GM21723 (cell line): ENCODE measurements at regions not wholly inside any gene's neighbourhood (a gene's known extent, or its start where the extent isn't known, plus 50 kb on each side); places are given as distances from the start of the nearest gene placed in this dataset.

Experiments used
- ATAC-seq: cut with Tn5 transposase; IDR thresholded peaks from one replicate; pipeline ENCODE4 v1.9.1; 2021; ENCODE audit warnings: mild to moderate bottlenecking, moderate library complexity; ENCODE audit not compliant: unreplicated experiment

DNA sequence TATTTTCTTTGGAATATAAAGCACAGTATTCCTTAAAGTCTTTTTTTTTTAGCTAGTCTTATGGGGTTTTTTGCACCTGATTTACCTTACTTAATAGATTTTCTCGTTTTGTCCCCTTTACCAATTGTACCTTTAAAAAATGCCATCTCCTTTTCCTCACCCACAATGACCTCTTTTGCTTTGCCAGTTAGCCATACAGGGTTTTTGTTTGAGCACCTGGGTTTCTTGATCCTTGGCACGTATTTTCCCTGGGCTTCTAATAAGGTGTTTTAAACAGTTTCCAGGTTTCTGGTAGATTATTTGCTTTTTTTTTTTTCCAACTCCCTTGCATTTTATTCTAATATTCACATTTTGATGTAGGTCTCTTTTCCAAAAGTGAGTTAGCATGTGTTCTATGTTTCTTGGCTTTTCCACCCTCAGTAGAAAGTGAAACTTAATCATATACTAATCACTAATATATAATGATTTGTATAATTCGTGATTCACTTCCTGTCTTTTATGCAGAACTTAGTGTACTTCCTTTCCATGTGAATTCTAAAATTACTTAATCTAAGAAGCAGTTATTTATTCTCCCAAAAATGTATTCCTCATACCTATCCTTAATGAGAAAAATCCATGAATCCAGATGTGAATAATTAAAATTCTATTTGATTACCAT, 673.9 kb upstream of the RGMB start:
- ATAC-seq = no peak

DNA sequence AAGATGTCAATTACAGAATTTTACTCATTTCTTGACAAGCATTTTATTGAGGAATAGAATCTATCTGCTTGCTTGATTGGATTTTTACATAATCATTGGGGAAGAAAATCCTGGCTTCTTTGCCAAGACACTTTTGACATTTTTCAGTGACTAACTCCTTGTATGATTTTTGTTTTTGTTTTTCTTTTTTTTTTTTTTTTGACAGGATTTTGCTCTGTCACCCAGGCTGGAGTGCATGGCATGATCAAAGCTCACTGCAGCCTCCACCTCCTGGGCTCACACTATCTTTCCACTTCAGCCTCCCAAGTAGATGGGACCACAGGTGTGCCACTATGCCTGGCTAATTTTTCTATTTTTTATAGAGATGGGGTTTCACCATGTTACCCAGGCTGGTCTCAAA, 672.3 kb upstream of the RGMB start:
- no peak for ATAC-seq

DNA sequence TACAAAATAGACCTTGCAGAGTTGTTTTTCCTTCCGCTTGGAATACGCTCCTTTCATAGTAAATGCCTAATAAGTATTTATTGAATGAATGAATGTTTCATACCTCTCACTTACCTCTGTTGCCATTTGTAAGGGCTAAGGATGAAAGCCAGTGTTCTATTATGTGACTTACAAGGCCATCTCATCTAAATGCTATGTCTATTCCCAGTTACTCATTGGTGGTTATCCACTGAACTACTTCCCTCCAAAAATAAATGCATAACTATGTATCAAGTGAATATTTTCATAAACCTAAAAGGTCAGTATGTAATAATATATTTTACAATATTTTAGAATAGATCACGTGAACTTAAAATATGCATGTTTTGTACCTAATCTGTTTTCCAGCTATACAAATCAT, 670.5 kb upstream of the RGMB start:
- no peak for ATAC-seq

DNA sequence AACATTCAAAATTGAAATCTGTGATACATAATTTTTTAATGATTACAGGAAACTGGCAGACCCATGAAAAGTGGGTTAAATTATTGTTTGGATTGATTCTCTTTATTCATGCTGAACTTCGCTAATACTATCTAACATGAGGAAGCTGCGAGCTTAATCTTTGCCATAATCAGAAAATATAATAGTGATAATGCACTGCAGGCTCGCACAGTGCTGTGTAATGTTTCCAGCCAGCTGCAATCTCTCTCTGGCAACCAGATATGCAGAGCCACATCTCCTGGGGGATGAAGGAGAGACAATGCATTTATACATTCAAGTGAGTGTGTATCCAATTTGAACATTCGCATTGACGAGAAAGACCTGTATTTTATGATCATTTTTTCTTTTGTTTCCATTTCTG, 669.7 kb upstream of the RGMB start:
- no peak for ATAC-seq

DNA sequence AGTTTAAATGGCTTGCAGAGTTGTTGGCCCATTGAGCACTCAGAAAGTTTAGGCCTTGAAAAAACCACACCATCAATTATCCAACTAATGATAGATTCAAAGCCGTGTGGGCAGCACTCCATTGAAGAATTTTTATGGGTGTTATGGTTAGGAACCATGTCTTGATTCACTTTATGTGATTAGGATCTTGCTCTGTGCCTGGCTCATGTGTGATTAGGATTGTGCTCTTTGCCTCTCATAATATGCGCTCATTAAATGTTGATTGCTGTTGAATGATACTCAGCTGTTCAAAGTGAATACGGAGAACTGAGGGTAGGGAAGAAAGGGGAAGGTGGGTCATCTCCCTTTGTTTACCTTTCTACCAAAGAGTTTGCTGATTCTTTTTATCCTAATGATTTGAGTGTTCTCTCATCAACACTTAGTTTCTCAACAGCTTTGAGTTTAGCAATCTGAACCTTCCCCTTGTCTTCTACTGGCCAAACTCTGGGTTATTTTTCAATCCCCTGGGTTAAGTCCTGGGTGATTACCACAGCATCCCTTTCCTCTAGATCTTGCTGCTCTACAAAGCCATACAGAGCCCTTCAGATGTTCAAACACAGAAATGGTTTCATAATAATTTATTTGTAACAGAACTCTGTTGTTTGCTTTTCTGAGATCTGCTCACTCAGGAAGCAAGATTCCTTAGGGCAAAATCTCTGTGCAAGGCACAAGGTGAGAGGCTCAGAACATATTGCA, 668.8 kb upstream of the RGMB start:
- no peak for ATAC-seq

DNA sequence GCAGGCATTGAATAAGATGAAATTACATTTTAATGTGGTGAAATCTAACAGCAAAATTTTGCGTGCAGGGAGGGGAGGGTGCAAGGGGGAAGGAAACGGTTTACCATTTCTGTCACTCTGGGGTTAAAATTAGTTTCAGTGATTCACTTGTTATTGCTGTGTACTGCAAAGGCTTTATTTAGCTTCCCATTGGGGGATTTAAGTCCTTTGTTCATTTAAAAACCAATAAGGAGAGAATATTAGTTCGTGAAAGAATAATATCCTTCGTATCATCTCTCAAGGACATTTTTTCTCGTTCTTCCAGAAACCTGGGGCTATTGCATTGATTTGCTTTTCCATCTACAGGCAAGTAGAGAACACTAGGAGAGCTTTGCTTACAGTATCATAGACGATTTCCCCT, 667.8 kb upstream of the RGMB start:
- no peak for ATAC-seq

DNA sequence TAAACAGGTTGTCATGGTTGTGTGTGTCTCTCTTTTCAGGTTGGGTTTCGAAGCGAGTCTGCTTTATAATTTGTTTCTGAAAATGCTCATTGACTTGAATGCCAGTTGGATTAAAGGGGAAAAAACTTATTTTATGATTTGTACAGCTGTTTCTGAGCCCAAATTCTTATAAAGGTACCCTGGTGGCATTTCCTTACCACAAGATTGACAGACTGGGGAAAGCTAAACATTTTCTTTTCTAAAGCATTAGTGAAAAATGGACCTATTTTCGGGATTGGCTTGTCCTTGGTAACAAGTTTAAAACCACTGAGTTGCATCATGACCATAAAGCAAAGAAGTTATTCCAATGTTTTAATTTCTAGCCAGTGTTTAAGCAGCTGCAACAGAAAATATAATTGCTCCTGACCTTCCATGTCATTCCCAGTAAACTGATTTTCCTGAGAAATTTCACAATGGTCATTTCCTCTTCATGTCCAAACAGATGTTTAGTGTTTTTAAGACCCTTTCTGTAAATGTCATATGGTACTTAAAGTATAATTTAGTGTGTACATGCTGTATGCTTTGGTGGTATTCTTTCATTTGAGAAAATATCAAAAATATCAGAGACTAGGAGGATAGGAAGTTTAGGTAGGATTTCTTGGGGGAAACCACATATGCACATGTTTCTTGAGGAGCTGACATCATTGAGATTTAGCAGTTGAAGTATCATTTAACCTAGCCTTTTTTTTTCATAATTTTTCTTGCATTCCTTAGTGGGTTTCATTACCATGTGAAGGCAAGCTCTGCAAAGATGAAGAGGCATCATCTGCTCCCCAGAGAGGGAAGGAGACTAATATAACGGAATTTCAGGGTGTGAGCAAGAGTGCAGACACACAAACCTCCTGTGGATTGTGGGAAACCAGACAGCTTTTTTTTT, 667.1 kb upstream of the RGMB start:
- no peak for ATAC-seq

DNA sequence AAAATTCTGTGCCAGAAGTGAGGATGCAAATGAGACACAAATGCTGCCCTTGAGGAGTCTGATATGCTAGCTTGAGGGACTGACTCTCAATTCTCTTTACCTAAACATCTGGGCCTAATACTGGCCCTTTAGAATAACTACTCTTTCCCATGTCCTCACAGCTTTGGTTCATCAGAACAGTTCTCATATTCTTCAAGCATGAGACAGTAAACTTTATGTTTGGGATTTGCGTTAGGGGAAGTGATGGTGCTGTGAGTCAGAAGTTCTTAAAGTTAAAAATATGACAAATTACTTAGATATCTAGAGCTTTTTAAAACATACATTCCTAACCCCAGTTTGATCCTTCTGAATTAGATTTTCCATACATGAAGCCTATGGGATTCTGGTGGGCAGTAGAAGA, 665.0 kb upstream of the RGMB start:
- no peak for ATAC-seq

DNA sequence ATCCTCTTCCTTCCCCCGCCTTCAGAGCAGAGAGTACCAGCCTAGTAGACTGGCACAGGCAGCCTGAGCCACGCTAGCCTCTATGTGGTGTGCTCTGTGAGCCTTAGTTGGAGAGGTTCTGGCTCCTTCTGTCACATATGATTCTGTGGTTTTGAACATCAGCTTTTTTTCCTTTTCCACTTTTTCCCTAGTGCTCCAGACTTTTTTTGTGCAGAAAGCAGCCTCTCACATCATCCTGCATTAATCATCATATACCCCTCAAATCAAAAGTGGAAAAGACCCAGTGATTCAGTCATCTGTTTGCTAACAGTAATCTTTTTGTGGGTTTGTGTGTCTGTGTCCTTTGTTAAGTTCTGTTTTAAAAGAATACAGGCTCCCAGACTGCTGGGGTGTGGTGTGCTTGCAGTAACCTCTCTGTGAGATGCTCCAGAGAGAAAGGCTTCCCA, 663.9 kb upstream of the RGMB start:
- no peak for ATAC-seq

DNA sequence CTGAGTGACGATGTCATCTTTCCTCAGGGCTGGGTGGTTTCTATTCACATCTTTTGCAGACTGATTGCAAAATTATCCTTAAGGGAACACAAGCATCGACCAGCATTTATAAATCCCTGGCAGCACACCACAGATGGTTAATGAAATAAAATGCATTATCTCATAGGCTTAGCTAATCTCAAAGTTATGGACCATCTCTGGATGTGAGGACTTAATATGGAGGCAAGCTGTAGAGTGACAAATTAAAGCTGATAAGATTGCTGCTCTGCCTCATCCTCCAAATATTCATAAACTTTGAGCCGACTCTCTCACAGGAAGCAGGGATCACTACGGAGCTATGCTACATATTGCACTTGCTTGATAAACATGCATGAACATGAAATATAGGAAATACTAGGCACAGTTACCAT, 663.2 kb upstream of the RGMB start:
- ATAC-seq = no peak

DNA sequence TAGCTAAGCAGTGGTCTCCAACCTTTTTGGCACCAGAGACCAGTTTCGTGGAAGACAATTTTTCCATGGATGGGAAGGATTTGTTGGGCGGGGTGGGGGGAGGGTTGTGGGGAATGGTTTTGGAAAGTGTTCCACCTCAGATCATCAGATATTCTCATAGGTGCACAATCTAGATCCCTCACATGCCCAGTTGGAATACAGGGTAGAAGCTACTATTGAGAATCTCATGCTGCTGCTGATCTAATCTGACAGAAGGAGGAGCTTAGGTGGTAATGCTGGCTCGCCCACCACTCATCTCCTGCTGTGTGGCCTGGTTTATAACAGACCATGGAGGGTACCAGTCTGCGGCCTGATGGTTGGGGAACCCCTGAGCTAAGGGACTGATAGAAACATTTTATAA, 662.7 kb upstream of the RGMB start:
- no peak for ATAC-seq

DNA sequence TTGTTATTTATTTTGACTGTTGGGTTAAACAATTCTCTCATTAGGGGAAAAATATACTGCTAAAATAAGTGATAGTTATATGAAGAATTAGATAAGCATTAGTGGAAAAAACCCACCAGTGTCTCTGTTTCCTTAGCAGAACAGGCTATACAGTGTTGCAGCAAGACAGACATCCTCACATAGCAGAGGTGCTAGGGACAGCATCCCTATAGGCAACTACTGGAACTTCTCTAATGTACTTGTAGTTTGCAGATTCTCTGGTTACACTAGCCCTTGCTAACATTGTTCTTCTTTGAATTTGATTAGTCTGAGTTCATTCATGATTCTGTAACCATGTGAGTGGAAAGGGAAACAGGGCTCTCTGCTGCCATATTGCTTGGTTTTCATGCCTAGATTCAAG, 661.8 kb upstream of the RGMB start:
- no peak for ATAC-seq

DNA sequence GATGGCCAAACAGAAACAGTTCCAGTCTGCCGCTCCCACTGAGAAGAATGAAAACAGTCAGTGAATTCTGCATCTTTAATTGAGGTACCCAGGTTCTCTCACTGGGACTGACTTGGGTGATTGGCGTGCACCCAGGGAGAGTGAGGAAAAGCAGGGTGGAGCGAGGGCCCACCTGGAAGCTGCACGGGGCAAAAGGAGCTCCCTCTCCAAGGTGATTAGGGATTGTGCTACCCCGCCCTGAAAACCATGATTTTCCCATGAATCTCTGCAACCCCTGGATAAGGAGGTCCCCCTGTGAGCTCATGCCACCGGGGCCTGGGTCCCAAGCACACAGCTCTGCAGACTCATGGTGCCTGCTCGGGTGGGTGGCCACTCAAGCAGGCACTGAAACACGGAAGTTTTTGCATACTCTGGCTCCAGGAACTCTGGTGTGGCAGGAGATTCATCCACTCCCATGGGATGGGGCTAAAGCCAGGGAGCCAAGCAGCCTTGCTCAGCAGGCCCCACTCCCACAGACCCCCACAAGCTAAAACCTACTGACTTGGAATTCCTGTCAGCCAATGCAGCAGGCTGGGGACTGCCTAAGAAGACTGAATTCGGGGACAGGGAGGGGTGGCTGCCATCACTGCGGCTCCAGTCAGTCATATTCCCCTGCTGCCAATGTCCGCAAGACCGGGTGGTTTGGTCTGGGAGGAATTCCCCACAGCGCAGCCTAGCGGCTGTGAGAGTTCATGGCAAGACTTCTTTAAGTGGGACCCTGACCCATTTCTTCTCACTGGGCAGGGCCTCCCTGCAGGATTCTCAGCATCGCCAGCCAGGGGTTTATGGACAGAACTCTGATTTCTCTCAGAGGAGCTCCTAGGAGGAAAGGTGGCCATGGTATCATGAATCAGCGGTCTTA, 652.2 kb upstream of the RGMB start:
- ATAC-seq = no peak

DNA sequence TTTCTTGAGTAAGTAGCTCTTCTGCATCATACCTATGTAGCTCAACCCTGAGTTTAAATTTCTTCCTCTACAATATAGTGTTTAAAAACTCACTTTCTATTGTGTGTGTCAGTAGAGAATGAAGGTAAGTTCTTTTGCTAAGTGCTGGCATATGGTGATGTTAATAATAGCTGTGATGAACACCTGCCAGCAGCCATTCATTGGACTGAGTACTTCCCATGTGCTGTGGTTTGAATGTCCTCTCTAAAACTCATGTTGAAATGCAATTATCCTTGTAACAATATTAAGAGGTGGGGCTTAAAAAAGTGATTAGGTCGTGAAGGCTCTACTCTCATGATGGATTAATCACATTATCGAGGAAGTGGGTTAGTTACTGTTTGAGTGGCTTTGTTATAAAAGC, 645.2 kb upstream of the RGMB start:
- no peak for ATAC-seq

DNA sequence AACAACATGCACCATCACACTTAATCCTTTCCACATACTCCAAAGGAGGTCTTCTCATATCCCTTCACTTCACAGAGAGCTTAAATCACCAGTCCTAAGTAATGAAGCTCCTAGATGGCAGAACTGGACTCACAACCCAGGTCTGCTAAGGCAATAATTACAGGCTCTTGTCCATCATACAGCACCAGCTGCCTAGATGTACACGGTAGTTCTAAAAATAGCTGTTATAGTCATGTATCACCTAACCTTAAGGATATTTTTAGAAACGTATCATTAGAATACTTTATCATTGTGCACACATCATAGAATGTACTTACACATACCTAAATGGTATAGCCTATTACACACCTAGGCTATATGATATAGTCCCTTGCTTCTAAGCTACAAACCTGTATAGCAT, 644.6 kb upstream of the RGMB start:
- ATAC-seq = no peak

DNA sequence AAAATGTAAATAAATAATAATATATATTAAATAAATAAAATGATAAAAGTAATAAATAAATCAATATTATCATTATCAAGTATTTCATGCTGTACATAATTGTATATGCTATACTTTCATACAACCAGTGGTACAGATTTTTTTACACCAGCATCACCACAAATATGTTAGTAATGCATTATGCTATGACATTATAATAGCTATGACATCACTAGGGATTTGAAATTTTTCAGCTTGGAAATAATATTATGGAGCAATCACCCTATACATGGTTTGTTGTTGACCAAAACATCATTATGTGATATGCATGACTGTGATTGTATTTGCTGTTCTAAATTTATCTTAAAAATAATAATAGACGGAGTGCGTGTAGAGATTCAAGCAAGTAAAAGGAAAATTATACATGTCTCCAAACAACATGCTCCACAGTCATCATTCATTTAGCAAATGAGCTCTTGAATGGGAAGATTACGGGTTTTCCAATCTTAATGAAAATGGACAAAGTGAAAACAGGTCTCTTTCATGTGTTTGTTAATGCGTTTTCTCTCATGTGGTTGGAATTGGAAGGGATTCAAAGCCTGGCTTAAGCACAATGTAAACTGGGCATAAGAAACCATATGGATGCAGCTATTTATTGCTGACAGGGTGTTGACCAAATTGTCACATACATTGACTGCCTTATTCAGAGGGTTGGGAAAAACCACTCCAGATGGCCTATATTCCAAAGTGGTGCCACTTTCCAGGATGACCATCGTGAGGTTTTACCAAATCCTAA, 643.0 kb upstream of the RGMB start:
- no peak for ATAC-seq

DNA sequence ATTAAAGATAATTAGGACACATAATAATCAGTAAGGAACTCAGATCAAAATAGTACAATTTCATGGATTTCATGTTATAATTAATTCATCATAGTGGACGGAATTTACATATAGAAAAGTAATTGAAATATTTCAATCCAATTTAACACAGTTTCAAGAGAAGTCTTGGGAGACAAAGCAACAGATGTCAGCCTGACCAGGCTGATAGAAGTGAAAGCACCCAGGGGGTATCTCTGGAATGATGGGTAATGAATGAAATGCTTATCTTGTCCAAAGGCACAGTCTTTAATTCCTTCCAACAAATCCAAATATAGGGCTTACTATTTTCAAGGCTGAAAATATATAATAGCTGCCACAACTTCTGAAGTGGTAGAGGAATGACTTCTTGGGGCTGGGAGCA, 629.3 kb upstream of the RGMB start:
- ATAC-seq = no peak

DNA sequence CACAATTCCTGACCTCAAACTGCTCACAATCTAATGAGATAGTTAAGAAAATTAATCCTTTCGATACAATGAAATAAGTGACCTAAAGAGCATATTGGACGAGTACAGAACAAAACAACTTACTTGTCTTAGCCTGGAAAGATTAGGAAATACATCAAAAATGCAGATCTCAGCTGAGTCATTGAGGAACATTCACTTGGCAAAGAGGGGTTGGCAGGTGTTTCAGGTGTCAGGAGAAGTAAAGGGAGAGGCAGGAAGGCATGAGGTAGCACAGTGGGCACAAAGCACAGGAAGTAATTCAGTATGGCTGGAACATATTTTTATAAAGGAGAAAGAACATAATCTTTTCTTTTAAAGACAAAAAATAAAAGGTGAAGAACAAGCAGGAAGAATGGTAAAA, 628.8 kb upstream of the RGMB start:
- no peak for ATAC-seq

DNA sequence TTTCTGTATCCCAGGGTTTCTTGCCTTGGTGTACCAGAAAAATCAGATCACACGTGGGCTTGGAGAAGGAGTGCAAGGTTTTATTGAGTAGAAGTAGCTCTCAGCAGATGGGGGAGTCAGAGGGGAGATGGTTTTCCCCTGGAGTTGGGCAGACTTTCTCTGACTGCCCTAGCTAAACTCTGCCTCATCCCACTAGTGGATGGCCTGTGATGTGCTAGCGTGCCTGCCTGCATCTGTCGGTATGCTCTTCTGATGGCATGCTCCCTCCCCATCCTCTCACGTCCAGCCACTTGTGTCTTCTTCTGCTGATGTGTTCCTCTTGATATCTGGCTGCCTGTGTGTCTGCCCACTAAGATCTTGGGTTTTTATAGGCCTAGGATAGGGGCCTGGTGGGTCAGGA, 616.1 kb upstream of the RGMB start:
- no peak for ATAC-seq

DNA sequence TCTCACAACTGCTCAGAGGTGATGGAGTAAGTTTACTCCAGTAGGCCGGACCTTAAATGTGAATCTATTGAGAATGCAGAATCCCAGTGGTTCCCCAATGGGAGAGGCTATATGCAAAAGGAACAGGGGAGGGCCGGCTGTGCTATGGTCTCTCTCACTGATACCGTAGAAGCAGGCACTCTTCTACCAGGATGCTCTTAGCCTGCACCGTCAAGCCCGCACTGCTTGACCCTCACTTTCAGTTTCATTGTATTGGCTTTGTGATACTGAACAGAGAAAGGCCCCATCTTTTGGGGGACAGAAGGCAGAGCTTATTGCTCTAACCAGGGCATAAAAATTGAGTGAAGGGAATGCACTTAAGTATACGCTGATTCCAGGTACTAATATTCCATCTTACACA, 615.0 kb upstream of the RGMB start:
- ATAC-seq = no peak
